HL-60 (cell line): ENCODE measurements at regions not wholly inside any gene's neighbourhood (a gene's known extent, or its start where the extent isn't known, plus 50 kb on each side); places are given as distances from the start of the nearest gene placed in this dataset.

Experiments used
- CTCF ChIP-seq: IDR thresholded peaks from one replicate; pipeline ENCODE4 v1.5.1; 2011; ENCODE audit warnings: low read length, control low read depth, inconsistent platforms; ENCODE audit not compliant: insufficient read depth
- POLR2AphosphoS5 ChIP-seq: IDR thresholded peaks from 2 replicates; pipeline ENCODE4 v1.6.1; 2012; ENCODE audit warnings: low read depth
- REST ChIP-seq: IDR thresholded peaks from 2 replicates; pipeline ENCODE4 v1.6.1; 2012; ENCODE audit warnings: low read depth; ENCODE audit not compliant: insufficient replicate concordance

- no peak for TF ChIP-seq CTCF
- no peak for TF ChIP-seq REST
- no peak for TF ChIP-seq POLR2AphosphoS5
These were observed 112.7 kb upstream of the FST start for GRCh38 chr5:53367727-53368126.
